ENCODE measurements at regions not wholly inside any gene's neighbourhood (a gene's known extent, or its start where the extent isn't known, plus 50 kb on each side); places are given as distances from the start of the nearest gene placed in this dataset.

DNA sequence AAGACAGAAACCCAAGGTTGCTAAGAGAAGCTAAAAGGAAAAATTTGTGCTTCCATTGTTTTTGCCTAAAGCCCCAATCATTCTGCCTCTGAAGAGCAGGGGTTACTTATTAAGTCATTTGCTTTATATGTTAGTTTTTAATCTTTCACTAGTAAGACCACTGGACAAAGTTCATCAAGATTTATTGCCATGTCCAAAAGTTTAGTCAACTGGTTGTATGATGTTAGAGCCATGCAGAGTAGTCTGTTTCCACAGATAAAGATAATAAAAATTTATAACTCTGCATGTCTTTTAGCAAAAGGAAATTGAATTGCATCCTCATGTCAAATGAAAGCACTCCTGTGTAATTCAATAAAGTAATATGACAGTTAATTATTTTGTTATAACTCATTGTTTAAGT, 75.8 kb upstream of the PRKG2 start:
- Histone ChIP-seq H3K4me2 (ENCODE audit: low read length) (no peak overlapping the region), H3K9me3 (ENCODE audit: insufficient read depth, low read length) (no peaks in the 10 kb centered on the region), H3K9ac (ENCODE audit: low read length) (no peak overlapping the region), H3K4me3 (ENCODE audit: low read length) (no peak overlapping the region), H3K4me1 (ENCODE audit: low read length) (no peaks in the 10 kb centered on the region), H3K27me3 (ENCODE audit: low read depth, low read length) (no peaks in the 10 kb centered on the region), H3K27ac (ENCODE audit: low read length) (no peak overlapping the region), H2AFZ (ENCODE audit: low read depth, low read length) (no peak overlapping the region), H3K36me3 (replicated peaks; ENCODE audit: low read depth, low read length) (no peaks in the 10 kb centered on the region), H3K79me2 (ENCODE audit: low read length) (no peaks in the 10 kb centered on the region), H4K20me1 (ENCODE audit: insufficient read depth, low read length) (no peaks in the 10 kb centered on the region)
- no peak for TF ChIP-seq EZH2phosphoT487 (IDR thresholded peaks at IDR 0.05; ENCODE audit: low read depth)

DNA sequence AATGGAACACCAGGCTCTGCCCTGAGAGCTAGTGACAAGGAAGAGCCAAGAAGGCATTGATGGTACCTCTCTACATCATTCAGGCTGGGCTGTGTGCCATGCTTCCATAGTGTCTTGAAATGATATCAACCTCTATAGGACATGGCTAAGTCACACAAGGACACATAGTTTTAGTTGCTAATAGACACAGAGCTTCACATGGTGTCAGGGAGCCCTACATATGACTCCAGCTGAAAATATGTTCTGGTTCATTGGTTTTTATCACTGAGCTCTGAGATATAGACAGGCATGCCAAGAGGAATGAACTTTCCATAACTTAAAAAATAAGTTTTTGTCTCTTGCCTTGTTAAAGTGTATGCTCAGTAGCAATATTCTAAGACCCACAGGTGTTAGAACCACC, 72.1 kb upstream of the PRKG2 start:
- no peak overlapping the region for H3K4me2 ChIP-seq (ENCODE audit: low read length)
- no peaks in the 10 kb centered on the region for H3K79me2 ChIP-seq (ENCODE audit: low read length)
- no peak overlapping the region for H3K4me3 ChIP-seq (ENCODE audit: low read length)
- no peaks in the 10 kb centered on the region for H4K20me1 ChIP-seq (ENCODE audit: insufficient read depth, low read length)
- no peaks in the 10 kb centered on the region for H3K4me1 ChIP-seq (ENCODE audit: low read length)
- H2AFZ ChIP-seq (ENCODE audit: low read depth, low read length): no peak overlapping the region
- H3K9ac ChIP-seq (ENCODE audit: low read length): no peak overlapping the region
- no peaks in the 10 kb centered on the region for H3K36me3 ChIP-seq (replicated peaks; ENCODE audit: low read depth, low read length)
- TF ChIP-seq EZH2phosphoT487 (IDR thresholded peaks at IDR 0.05; ENCODE audit: low read depth): no peak
- TF ChIP-seq, protein P1, sequence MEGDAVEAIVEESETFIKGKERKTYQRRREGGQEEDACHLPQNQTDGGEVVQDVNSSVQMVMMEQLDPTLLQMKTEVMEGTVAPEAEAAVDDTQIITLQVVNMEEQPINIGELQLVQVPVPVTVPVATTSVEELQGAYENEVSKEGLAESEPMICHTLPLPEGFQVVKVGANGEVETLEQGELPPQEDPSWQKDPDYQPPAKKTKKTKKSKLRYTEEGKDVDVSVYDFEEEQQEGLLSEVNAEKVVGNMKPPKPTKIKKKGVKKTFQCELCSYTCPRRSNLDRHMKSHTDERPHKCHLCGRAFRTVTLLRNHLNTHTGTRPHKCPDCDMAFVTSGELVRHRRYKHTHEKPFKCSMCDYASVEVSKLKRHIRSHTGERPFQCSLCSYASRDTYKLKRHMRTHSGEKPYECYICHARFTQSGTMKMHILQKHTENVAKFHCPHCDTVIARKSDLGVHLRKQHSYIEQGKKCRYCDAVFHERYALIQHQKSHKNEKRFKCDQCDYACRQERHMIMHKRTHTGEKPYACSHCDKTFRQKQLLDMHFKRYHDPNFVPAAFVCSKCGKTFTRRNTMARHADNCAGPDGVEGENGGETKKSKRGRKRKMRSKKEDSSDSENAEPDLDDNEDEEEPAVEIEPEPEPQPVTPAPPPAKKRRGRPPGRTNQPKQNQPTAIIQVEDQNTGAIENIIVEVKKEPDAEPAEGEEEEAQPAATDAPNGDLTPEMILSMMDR (IDR thresholded peaks at IDR 0.05; ENCODE audit: low read depth, low read length): no peak
- no peaks in the 10 kb centered on the region for H3K9me3 ChIP-seq (ENCODE audit: insufficient read depth, low read length)
- no peak overlapping the region for H3K27ac ChIP-seq (ENCODE audit: low read length)
- H3K27me3 ChIP-seq (ENCODE audit: low read depth, low read length): peaks cover 12% of the 10 kb centered on the region

DNA sequence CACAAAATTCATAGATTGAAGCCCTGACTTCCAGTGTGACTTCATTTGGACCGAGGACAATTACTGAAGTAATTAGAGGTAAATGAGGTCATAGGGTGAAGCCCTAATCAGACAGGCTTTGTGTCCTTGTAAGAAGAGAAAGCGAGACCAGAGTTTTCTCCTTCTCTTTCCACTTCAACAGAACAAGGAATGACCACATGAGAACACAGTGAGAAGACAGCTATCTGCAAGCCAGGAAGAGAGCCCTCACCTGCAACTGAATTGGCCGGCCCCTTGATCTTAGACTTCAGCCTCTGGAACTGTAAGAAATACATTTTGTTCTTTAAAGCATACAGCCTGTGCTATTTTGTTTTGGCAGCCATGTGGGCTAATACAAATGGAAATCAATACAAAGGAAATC, 67.1 kb upstream of the PRKG2 start:
- Histone ChIP-seq H3K4me1 (ENCODE audit: low read length) (no peaks in the 10 kb centered on the region), H3K4me2 (ENCODE audit: low read length) (no peak overlapping the region), H3K9me3 (ENCODE audit: insufficient read depth, low read length) (no peaks in the 10 kb centered on the region), H3K27me3 (ENCODE audit: low read depth, low read length) (peaks cover 13% of the 10 kb centered on the region), H3K79me2 (ENCODE audit: low read length) (no peaks in the 10 kb centered on the region), H3K9ac (ENCODE audit: low read length) (no peak overlapping the region), H3K36me3 (replicated peaks; ENCODE audit: low read depth, low read length) (no peaks in the 10 kb centered on the region), H2AFZ (ENCODE audit: low read depth, low read length) (no peak overlapping the region), H4K20me1 (ENCODE audit: insufficient read depth, low read length) (no peaks in the 10 kb centered on the region), H3K27ac (ENCODE audit: low read length) (no peak overlapping the region), H3K4me3 (ENCODE audit: low read length) (no peak overlapping the region)
- TF ChIP-seq EZH2phosphoT487 (IDR thresholded peaks at IDR 0.05; ENCODE audit: low read depth): no peak
- TF ChIP-seq, protein P1 (IDR thresholded peaks at IDR 0.05; ENCODE audit: low read depth, low read length): no peak

DNA sequence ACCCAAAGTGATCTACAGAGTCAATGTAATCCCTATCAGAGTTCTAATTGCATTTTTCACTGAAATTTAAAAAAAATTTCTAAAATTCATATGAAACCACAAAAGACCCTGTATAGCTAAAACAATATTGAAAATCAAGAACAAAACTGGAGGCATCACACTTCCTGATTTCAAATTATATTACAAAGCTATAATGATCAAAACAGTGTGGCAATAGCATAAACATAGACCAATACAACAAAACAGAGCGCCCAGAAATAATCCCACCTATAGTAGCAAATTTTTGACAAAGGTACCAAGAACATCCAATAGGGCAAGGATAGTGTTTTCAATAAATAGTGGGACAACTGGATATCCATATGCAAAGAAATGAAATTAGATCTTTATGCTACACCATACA, 59.4 kb upstream of the PRKG2 start:
- Histone ChIP-seq H2AFZ (ENCODE audit: low read depth, low read length) (no peak overlapping the region), H3K27ac (ENCODE audit: low read length) (no peak overlapping the region), H3K4me3 (ENCODE audit: low read length) (no peak overlapping the region), H4K20me1 (ENCODE audit: insufficient read depth, low read length) (no peaks in the 10 kb centered on the region), H3K9ac (ENCODE audit: low read length) (no peak overlapping the region), H3K36me3 (replicated peaks; ENCODE audit: low read depth, low read length) (no peaks in the 10 kb centered on the region), H3K79me2 (ENCODE audit: low read length) (no peaks in the 10 kb centered on the region), H3K9me3 (ENCODE audit: insufficient read depth, low read length) (no peaks in the 10 kb centered on the region), H3K27me3 (ENCODE audit: low read depth, low read length) (no peaks in the 10 kb centered on the region), H3K4me1 (ENCODE audit: low read length) (no peaks in the 10 kb centered on the region), H3K4me2 (ENCODE audit: low read length) (no peak overlapping the region)
- TF ChIP-seq EZH2phosphoT487 (IDR thresholded peaks at IDR 0.05; ENCODE audit: low read depth): no peak
- TF ChIP-seq, protein P1 (IDR thresholded peaks at IDR 0.05; ENCODE audit: low read depth, low read length): no peak

DNA sequence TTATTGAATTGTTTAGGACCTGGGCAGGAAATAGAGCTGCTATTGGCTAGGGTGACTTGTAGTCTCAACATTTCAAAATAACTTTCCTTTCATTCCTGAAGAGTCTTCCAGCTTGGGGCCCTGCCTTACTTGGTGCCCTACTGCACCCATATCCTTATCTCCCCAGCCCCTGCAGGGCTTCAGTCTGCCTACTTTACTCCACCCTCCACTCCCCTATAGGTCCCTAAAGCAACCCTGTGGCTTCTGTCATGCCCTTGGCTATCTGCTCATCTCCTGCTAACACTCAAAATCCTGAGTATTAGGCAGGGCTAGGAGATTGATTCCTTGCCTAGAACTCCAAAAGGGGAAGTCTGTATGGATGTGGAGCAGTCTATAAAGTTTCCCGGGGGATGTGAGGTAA, 57.6 kb upstream of the PRKG2 start:
- no peak overlapping the region for H3K4me3 ChIP-seq (ENCODE audit: low read length)
- H3K4me2 ChIP-seq (ENCODE audit: low read length): no peak overlapping the region
- no peak for TF ChIP-seq EZH2phosphoT487 (IDR thresholded peaks at IDR 0.05; ENCODE audit: low read depth)
- TF ChIP-seq, protein P1 (IDR thresholded peaks at IDR 0.05; ENCODE audit: low read depth, low read length): no peak
- no peaks in the 10 kb centered on the region for H3K27me3 ChIP-seq (ENCODE audit: low read depth, low read length)
- H4K20me1 ChIP-seq (ENCODE audit: insufficient read depth, low read length): no peaks in the 10 kb centered on the region
- H3K36me3 ChIP-seq (replicated peaks; ENCODE audit: low read depth, low read length): no peaks in the 10 kb centered on the region
- no peaks in the 10 kb centered on the region for H3K79me2 ChIP-seq (ENCODE audit: low read length)
- no peaks in the 10 kb centered on the region for H3K9me3 ChIP-seq (ENCODE audit: insufficient read depth, low read length)
- no peak overlapping the region for H3K27ac ChIP-seq (ENCODE audit: low read length)
- H2AFZ ChIP-seq (ENCODE audit: low read depth, low read length): no peak overlapping the region
- no peak overlapping the region for H3K9ac ChIP-seq (ENCODE audit: low read length)
- H3K4me1 ChIP-seq (ENCODE audit: low read length): no peaks in the 10 kb centered on the region
